ENCODE measurements at regions not wholly inside any gene's neighbourhood (a gene's known extent, or its start where the extent isn't known, plus 50 kb on each side); places are given as distances from the start of the nearest gene placed in this dataset.

GRCh38 chr6:23870496-23870895 lies 255.5 kb upstream of the NRSN1 start:
- H3K4me1 Mint-ChIP-seq (ENCODE audit: low read depth), result no peaks in the 10 kb centered on the region
- no peaks in the 10 kb centered on the region for H3K27me3 Mint-ChIP-seq (ENCODE audit: low read depth)
- H3K9me3 Mint-ChIP-seq (ENCODE audit: insufficient read depth), result no peaks in the 10 kb centered on the region
- DNase-seq (no peak), ATAC-seq (no peak)
- ChIA-PET CTCF (no interaction called here), POLR2A (no interaction called here)
- no peaks in the 10 kb centered on the region for H3K36me3 Mint-ChIP-seq (ENCODE audit: low read depth)
- no peak overlapping the region for H3K4me3 Mint-ChIP-seq
- no peak overlapping the region for H3K27ac Mint-ChIP-seq

GRCh38 chr6:23873161-23873560 lies 252.9 kb upstream of the NRSN1 start:
- no peaks in the 10 kb centered on the region for H3K4me1 Mint-ChIP-seq (ENCODE audit: low read depth)

GRCh38 chr6:23875006-23875405 lies 251.0 kb upstream of the NRSN1 start:
- H3K9me3 Mint-ChIP-seq (ENCODE audit: insufficient read depth), result no peaks in the 10 kb centered on the region
- no peaks in the 10 kb centered on the region for H3K36me3 Mint-ChIP-seq (ENCODE audit: low read depth)
- POLR2A ChIA-PET, result no interaction called here
- no peaks in the 10 kb centered on the region for H3K27me3 Mint-ChIP-seq (ENCODE audit: low read depth)
- no peak overlapping the region for H3K4me3 Mint-ChIP-seq
- CTCF ChIA-PET, result no interaction called here
- H3K4me1 Mint-ChIP-seq (ENCODE audit: low read depth), result no peaks in the 10 kb centered on the region
- ATAC-seq (no peak), DNase-seq (no peak)
- no peak overlapping the region for H3K27ac Mint-ChIP-seq

More at GRCh38 chr6:23873161-23873560, 252.9 kb upstream of the NRSN1 start:
- CTCF ChIA-PET, result interaction anchor here (0.6 kb wide), 1 partner anchor 197 kb away, joined by 3 read pairs; no protein-coding TSS in a partner anchor
- POLR2A ChIA-PET, result no interaction called here
- ATAC-seq (no peak), DNase-seq (no peak)
- no peaks in the 10 kb centered on the region for H3K27me3 Mint-ChIP-seq (ENCODE audit: low read depth)
- no peaks in the 10 kb centered on the region for H3K9me3 Mint-ChIP-seq (ENCODE audit: insufficient read depth)
- no peaks in the 10 kb centered on the region for H3K36me3 Mint-ChIP-seq (ENCODE audit: low read depth)
- no peak overlapping the region for H3K27ac Mint-ChIP-seq
- H3K4me3 Mint-ChIP-seq, result no peak overlapping the region

- ATAC-seq (no peak), DNase-seq (no peak)
- Mint-ChIP-seq H3K4me1 (ENCODE audit: low read depth) (no peaks in the 10 kb centered on the region), H3K36me3 (ENCODE audit: low read depth) (no peaks in the 10 kb centered on the region), H3K27ac (no peak overlapping the region), H3K27me3 (ENCODE audit: low read depth) (no peaks in the 10 kb centered on the region), H3K4me3 (no peak overlapping the region), H3K9me3 (ENCODE audit: insufficient read depth) (no peaks in the 10 kb centered on the region)
- POLR2A ChIA-PET, result no interaction called here
- CTCF ChIA-PET, result no interaction called here
Observed at GRCh38 chr6:23879816-23880215, 246.2 kb upstream of the NRSN1 start.

GRCh38 chr6:23890543-23891227 lies 235.3 kb upstream of the NRSN1 start:
- Mint-ChIP-seq H3K27ac (no peak overlapping the region), H3K27me3 (ENCODE audit: low read depth) (no peaks in the 10 kb centered on the region), H3K9me3 (ENCODE audit: insufficient read depth) (no peaks in the 10 kb centered on the region), H3K4me3 (no peak overlapping the region), H3K36me3 (ENCODE audit: low read depth) (no peaks in the 10 kb centered on the region), H3K4me1 (ENCODE audit: low read depth) (no peaks in the 10 kb centered on the region)
- POLR2A ChIA-PET, result no interaction called here
- CTCF ChIA-PET, result no interaction called here
- DNase-seq (no peak), ATAC-seq (no peak)

GRCh38 chr6:23905133-23905815 lies 220.7 kb upstream of the NRSN1 start:
- Mint-ChIP-seq H3K9me3 (ENCODE audit: insufficient read depth) (no peaks in the 10 kb centered on the region), H3K27me3 (ENCODE audit: low read depth) (no peaks in the 10 kb centered on the region), H3K4me1 (ENCODE audit: low read depth) (no peaks in the 10 kb centered on the region), H3K36me3 (ENCODE audit: low read depth) (no peaks in the 10 kb centered on the region), H3K4me3 (no peak overlapping the region), H3K27ac (no peak overlapping the region)
- ATAC-seq, result no peak
- ChIA-PET POLR2A (no interaction called here), CTCF (no interaction called here)
- DNase-seq, result no peak

GRCh38 chr6:23910420-23910819 lies 215.6 kb upstream of the NRSN1 start:
- POLR2A ChIA-PET, result no interaction called here
- no peak for DNase-seq
- ATAC-seq, result no peak
- no peaks in the 10 kb centered on the region for H3K4me1 Mint-ChIP-seq (ENCODE audit: low read depth)
- H3K27me3 Mint-ChIP-seq (ENCODE audit: low read depth), result no peaks in the 10 kb centered on the region
- H3K27ac Mint-ChIP-seq, result no peak overlapping the region
- H3K9me3 Mint-ChIP-seq (ENCODE audit: insufficient read depth), result no peaks in the 10 kb centered on the region
- no peaks in the 10 kb centered on the region for H3K36me3 Mint-ChIP-seq (ENCODE audit: low read depth)
- CTCF ChIA-PET, result no interaction called here
- no peak overlapping the region for H3K4me3 Mint-ChIP-seq

- CTCF ChIA-PET, result no interaction called here
- Mint-ChIP-seq H3K36me3 (ENCODE audit: low read depth) (no peaks in the 10 kb centered on the region), H3K4me1 (ENCODE audit: low read depth) (no peaks in the 10 kb centered on the region), H3K9me3 (ENCODE audit: insufficient read depth) (no peaks in the 10 kb centered on the region), H3K4me3 (no peak overlapping the region), H3K27ac (no peak overlapping the region), H3K27me3 (ENCODE audit: low read depth) (no peaks in the 10 kb centered on the region)
- DNase-seq, result no peak
- no peak for ATAC-seq
- POLR2A ChIA-PET, result no interaction called here
Observed at GRCh38 chr6:23927935-23928334, 198.1 kb upstream of the NRSN1 start.

- H3K36me3 Mint-ChIP-seq (ENCODE audit: low read depth), result no peaks in the 10 kb centered on the region
- H3K4me1 Mint-ChIP-seq (ENCODE audit: low read depth), result no peaks in the 10 kb centered on the region
- no peak overlapping the region for H3K27ac Mint-ChIP-seq
- DNase-seq (no peak), ATAC-seq (no peak)
- H3K27me3 Mint-ChIP-seq (ENCODE audit: low read depth), result no peaks in the 10 kb centered on the region
- no peaks in the 10 kb centered on the region for H3K9me3 Mint-ChIP-seq (ENCODE audit: insufficient read depth)
- ChIA-PET CTCF (no interaction called here), POLR2A (no interaction called here)
- no peak overlapping the region for H3K4me3 Mint-ChIP-seq
Observed at GRCh38 chr6:23929201-23929600, 196.8 kb upstream of the NRSN1 start.

GRCh38 chr6:23940466-23940865 lies 185.5 kb upstream of the NRSN1 start:
- no peaks in the 10 kb centered on the region for H3K4me1 Mint-ChIP-seq (ENCODE audit: low read depth)
- no peak overlapping the region for H3K4me3 Mint-ChIP-seq
- no peaks in the 10 kb centered on the region for H3K9me3 Mint-ChIP-seq (ENCODE audit: insufficient read depth)
- H3K27me3 Mint-ChIP-seq (ENCODE audit: low read depth), result no peaks in the 10 kb centered on the region
- H3K27ac Mint-ChIP-seq, result no peak overlapping the region
- CTCF ChIA-PET, result no interaction called here
- DNase-seq, result no peak
- no peaks in the 10 kb centered on the region for H3K36me3 Mint-ChIP-seq (ENCODE audit: low read depth)
- POLR2A ChIA-PET, result no interaction called here
- no peak for ATAC-seq

GRCh38 chr6:23951691-23952090 lies 174.3 kb upstream of the NRSN1 start:
- no peak overlapping the region for H3K27ac Mint-ChIP-seq
- DNase-seq, result no peak
- no peaks in the 10 kb centered on the region for H3K27me3 Mint-ChIP-seq (ENCODE audit: low read depth)
- ATAC-seq, result no peak
- ChIA-PET CTCF (no interaction called here), POLR2A (no interaction called here)
- H3K4me1 Mint-ChIP-seq (ENCODE audit: low read depth), result no peaks in the 10 kb centered on the region
- H3K36me3 Mint-ChIP-seq (ENCODE audit: low read depth), result no peaks in the 10 kb centered on the region
- no peaks in the 10 kb centered on the region for H3K9me3 Mint-ChIP-seq (ENCODE audit: insufficient read depth)
- H3K4me3 Mint-ChIP-seq, result no peak overlapping the region

- no peaks in the 10 kb centered on the region for H3K9me3 Mint-ChIP-seq (ENCODE audit: insufficient read depth)
- no peaks in the 10 kb centered on the region for H3K27me3 Mint-ChIP-seq (ENCODE audit: low read depth)
- DNase-seq, result no peak
- H3K4me3 Mint-ChIP-seq, result no peak overlapping the region
- CTCF ChIA-PET, result interaction anchor here (0.6 kb wide), 1 partner anchor 60 kb away, joined by 3 read pairs; no protein-coding TSS in a partner anchor
- POLR2A ChIA-PET, result no interaction called here
- no peaks in the 10 kb centered on the region for H3K36me3 Mint-ChIP-seq (ENCODE audit: low read depth)
- H3K4me1 Mint-ChIP-seq (ENCODE audit: low read depth), result no peaks in the 10 kb centered on the region
- no peak for ATAC-seq
- H3K27ac Mint-ChIP-seq, result no peak overlapping the region
Observed at GRCh38 chr6:23952245-23952644, 173.8 kb upstream of the NRSN1 start.

- Mint-ChIP-seq H3K9me3 (ENCODE audit: insufficient read depth) (no peaks in the 10 kb centered on the region), H3K36me3 (ENCODE audit: low read depth) (no peaks in the 10 kb centered on the region), H3K27me3 (ENCODE audit: low read depth) (no peaks in the 10 kb centered on the region), H3K27ac (no peak overlapping the region), H3K4me1 (ENCODE audit: low read depth) (no peaks in the 10 kb centered on the region), H3K4me3 (no peak overlapping the region)
- DNase-seq (no peak), ATAC-seq (no peak)
- ChIA-PET POLR2A (no interaction called here), CTCF (no interaction called here)
Observed at GRCh38 chr6:23953976-23954375, 172.0 kb upstream of the NRSN1 start.

All from activated CD8-positive, alpha-beta T cell treated with anti-CD3 and anti-CD28 coated beads, Interleukin-2, amount 10 ng/mL, durations not matched to agents 7 days and 5 days (primary cell).